Sigmoid colon (tissue), 4 donors: ENCODE measurements at regions not wholly inside any gene's neighbourhood (a gene's known extent, or its start where the extent isn't known, plus 50 kb on each side); places are given as distances from the start of the nearest gene placed in this dataset.

Experiments used
- POLR2A ChIP-seq, 2 donors: fragments of 450-650 bp; IDR thresholded peaks; one replicate each; pipeline ENCODE4 v1.6.1; 2016; ENCODE audit warnings: antibody characterized with exemption in 2 of 2, mild to moderate bottlenecking in 2 of 2, moderate library complexity in 2 of 2
- POLR2AphosphoS5 ChIP-seq, 4 donors: sonication (generic); formaldehyde crosslinking; IDR thresholded peaks; one replicate each; pipeline ENCODE4 v1.6.1; 2017; ENCODE audit warnings: antibody characterized with exemption in 4 of 4
- TF ChIP-seq, protein P1 (sequence below), 4 experiments: fragments of 450-650 bp in 3 of 4; fragments of 200-600 bp in 1 of 4; IDR thresholded peaks; one replicate each; pipeline ENCODE4 v1.5.1; 2016 to 2019; ENCODE audit warnings: antibody characterized with exemption in 4 of 4, mild to moderate bottlenecking in 3 of 4, moderate library complexity in 2 of 4

DNA sequence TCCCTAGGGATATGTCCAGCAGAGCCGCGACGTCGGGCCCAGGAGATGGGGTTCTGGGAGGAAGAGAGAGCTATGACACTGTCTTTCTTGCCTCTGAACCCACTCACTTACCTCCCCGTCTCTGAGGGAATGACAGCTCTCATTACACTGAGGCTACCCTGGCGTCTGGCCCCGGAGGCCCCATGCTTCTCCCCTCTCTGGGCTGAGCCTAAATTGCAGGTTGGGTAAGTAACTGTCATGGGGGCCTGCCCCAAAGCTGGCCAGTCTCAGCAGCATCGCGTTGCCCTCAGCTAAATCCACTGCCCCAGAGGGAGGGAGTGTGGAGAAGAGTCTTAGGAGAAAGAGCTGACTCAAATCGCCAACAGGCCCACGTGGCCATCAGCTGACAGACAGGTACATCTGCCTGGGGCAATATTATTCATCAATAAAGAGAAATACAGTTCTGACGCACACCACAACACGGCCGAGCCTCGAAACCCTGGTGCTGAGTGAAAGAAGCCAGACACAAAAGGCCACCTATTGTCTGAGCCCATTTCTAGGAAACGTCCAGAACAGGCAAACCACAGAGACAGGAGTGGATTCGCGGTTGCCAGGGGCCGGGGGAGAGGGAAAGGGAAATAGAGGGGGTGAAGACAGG, 156.4 kb downstream of the C16orf95 start:
- TF ChIP-seq, protein P1, sequence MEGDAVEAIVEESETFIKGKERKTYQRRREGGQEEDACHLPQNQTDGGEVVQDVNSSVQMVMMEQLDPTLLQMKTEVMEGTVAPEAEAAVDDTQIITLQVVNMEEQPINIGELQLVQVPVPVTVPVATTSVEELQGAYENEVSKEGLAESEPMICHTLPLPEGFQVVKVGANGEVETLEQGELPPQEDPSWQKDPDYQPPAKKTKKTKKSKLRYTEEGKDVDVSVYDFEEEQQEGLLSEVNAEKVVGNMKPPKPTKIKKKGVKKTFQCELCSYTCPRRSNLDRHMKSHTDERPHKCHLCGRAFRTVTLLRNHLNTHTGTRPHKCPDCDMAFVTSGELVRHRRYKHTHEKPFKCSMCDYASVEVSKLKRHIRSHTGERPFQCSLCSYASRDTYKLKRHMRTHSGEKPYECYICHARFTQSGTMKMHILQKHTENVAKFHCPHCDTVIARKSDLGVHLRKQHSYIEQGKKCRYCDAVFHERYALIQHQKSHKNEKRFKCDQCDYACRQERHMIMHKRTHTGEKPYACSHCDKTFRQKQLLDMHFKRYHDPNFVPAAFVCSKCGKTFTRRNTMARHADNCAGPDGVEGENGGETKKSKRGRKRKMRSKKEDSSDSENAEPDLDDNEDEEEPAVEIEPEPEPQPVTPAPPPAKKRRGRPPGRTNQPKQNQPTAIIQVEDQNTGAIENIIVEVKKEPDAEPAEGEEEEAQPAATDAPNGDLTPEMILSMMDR (IDR thresholded peaks at IDR 0.05) = no peak
- no peak for TF ChIP-seq POLR2A (IDR thresholded peaks at IDR 0.05)
- no peak for TF ChIP-seq POLR2AphosphoS5 (IDR thresholded peaks at IDR 0.05)
